ENCODE measurements at regions not wholly inside any gene's neighbourhood (a gene's known extent, or its start where the extent isn't known, plus 50 kb on each side); places are given as distances from the start of the nearest gene placed in this dataset.
"Not testable (repeated sequence)": the region's sequence is repeated elsewhere in the genome, so short reads cannot be mapped to it uniquely, and the experiment has no call there.

DNA sequence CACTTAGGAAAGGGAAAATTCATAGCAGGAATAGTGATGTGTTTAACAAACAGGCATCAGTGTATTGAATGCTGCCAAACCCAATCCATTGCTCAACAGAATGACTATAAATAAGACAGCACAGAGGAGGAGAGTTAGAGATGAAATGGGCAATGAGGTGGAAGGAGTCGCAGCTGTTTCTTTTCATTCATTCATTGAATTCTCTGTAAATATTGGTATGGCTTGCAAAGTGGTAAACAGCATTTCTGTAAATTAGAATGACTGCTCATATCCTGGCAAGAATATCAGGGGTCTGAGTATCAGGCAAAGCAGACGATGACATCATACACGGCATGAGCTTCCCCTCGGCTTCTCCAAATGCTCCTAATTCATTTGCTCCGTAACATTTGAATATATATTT, 703.6 kb upstream of the SLC35B3 start:
- Histone ChIP-seq H3K4me3 (ENCODE audit: low read depth, low read length) (no peak overlapping the region), H3K27me3 (ENCODE audit: control insufficient read depth, insufficient read depth, low read length) (no peaks in the 10 kb centered on the region), H3K9me3 (ENCODE audit: control insufficient read depth, insufficient read depth, low read length) (no peaks in the 10 kb centered on the region), H3K4me1 (ENCODE audit: control insufficient read depth, insufficient read depth, low read length) (peaks cover 3% of the 10 kb centered on the region), H3K36me3 (ENCODE audit: control insufficient read depth, insufficient read depth, low read length) (no peaks in the 10 kb centered on the region), H3K27ac (ENCODE audit: low read depth, low read length) (no peak overlapping the region)
- no CpG with 5 or more reads among the region's 5 CpGs for WGBS (ENCODE audit: insufficient coverage)
- DNase-seq (ENCODE audit: low read depth in 4 of 6, low spot score in 6 of 6) = peak in 2 of 6 donors; percentile 68

- WGBS (ENCODE audit: insufficient coverage) = 89% methylated on average over 1 of the region's 2 CpGs
- no peaks in the 10 kb centered on the region for H3K27me3 ChIP-seq (ENCODE audit: control insufficient read depth, insufficient read depth, low read length)
- no peaks in the 10 kb centered on the region for H3K9me3 ChIP-seq (ENCODE audit: control insufficient read depth, insufficient read depth, low read length)
- no peak overlapping the region for H3K27ac ChIP-seq (ENCODE audit: low read depth, low read length)
- no peaks in the 10 kb centered on the region for H3K36me3 ChIP-seq (ENCODE audit: control insufficient read depth, insufficient read depth, low read length)
- DNase-seq (ENCODE audit: low read depth in 4 of 6, low spot score in 6 of 6) = no peak
- H3K4me1 ChIP-seq (ENCODE audit: control insufficient read depth, insufficient read depth, low read length) = peaks cover 3% of the 10 kb centered on the region
- H3K4me3 ChIP-seq (ENCODE audit: low read depth, low read length) = no peak overlapping the region
Observed at GRCh38 chr6:9136141-9136822, 700.9 kb upstream of the SLC35B3 start.

- H3K27ac ChIP-seq (ENCODE audit: low read depth, low read length) = no peak overlapping the region
- no peaks in the 10 kb centered on the region for H3K36me3 ChIP-seq (ENCODE audit: control insufficient read depth, insufficient read depth, low read length)
- no peaks in the 10 kb centered on the region for H3K4me1 ChIP-seq (ENCODE audit: control insufficient read depth, insufficient read depth, low read length)
- no peak overlapping the region for H3K4me3 ChIP-seq (ENCODE audit: low read depth, low read length)
- H3K27me3 ChIP-seq (ENCODE audit: control insufficient read depth, insufficient read depth, low read length) = no peaks in the 10 kb centered on the region
- H3K9me3 ChIP-seq (ENCODE audit: control insufficient read depth, insufficient read depth, low read length) = no peaks in the 10 kb centered on the region
- DNase-seq (ENCODE audit: low read depth in 4 of 6, low spot score in 6 of 6) = peak in 2 of 6 donors; percentile 4 to 81
- 30% methylated on average over 7 of the region's 8 CpGs for WGBS (ENCODE audit: insufficient coverage)
Observed at GRCh38 chr6:9131616-9132015, 696.3 kb upstream of the SLC35B3 start.

GRCh38 chr6:9131201-9131600, 695.9 kb upstream of the SLC35B3 start:
- H3K4me3 ChIP-seq (ENCODE audit: low read depth, low read length) = no peak overlapping the region
- H3K4me1 ChIP-seq (ENCODE audit: control insufficient read depth, insufficient read depth, low read length) = no peaks in the 10 kb centered on the region
- H3K27ac ChIP-seq (ENCODE audit: low read depth, low read length) = no peak overlapping the region
- DNase-seq (ENCODE audit: low read depth in 4 of 6, low spot score in 6 of 6) = no peak
- H3K9me3 ChIP-seq (ENCODE audit: control insufficient read depth, insufficient read depth, low read length) = no peaks in the 10 kb centered on the region
- H3K27me3 ChIP-seq (ENCODE audit: control insufficient read depth, insufficient read depth, low read length) = no peaks in the 10 kb centered on the region
- no CpG with 5 or more reads among the region's 3 CpGs for WGBS (ENCODE audit: insufficient coverage)
- H3K36me3 ChIP-seq (ENCODE audit: control insufficient read depth, insufficient read depth, low read length) = no peaks in the 10 kb centered on the region

- 100% methylated on average over 2 of the region's 2 CpGs for WGBS (ENCODE audit: insufficient coverage)
- Histone ChIP-seq H3K4me1 (ENCODE audit: control insufficient read depth, insufficient read depth, low read length) (no peaks in the 10 kb centered on the region), H3K27me3 (ENCODE audit: control insufficient read depth, insufficient read depth, low read length) (no peaks in the 10 kb centered on the region)
Observed at GRCh38 chr6:9128970-9129369, 693.6 kb upstream of the SLC35B3 start.

GRCh38 chr6:9126878-9127560, 691.7 kb upstream of the SLC35B3 start:
- no peaks in the 10 kb centered on the region for H3K9me3 ChIP-seq (ENCODE audit: control insufficient read depth, insufficient read depth, low read length)
- peak in 1 of 6 donors; percentile 57 for DNase-seq (ENCODE audit: low read depth in 4 of 6, low spot score in 6 of 6)
- WGBS (ENCODE audit: insufficient coverage) = 75% methylated on average over 7 of the region's 10 CpGs

More at GRCh38 chr6:9128970-9129369, 693.6 kb upstream of the SLC35B3 start:
- H3K9me3 ChIP-seq (ENCODE audit: control insufficient read depth, insufficient read depth, low read length) = no peaks in the 10 kb centered on the region
- H3K36me3 ChIP-seq (ENCODE audit: control insufficient read depth, insufficient read depth, low read length) = no peaks in the 10 kb centered on the region
- no peak overlapping the region for H3K4me3 ChIP-seq (ENCODE audit: low read depth, low read length)
- no peak overlapping the region for H3K27ac ChIP-seq (ENCODE audit: low read depth, low read length)
- no peak for DNase-seq (ENCODE audit: low read depth in 4 of 6, low spot score in 6 of 6)

GRCh38 chr6:9126034-9126433, 690.7 kb upstream of the SLC35B3 start:
- not testable (repeated sequence) for DNase-seq (ENCODE audit: low read depth in 4 of 6, low spot score in 6 of 6); H3K4me1 ChIP-seq (ENCODE audit: control insufficient read depth, insufficient read depth, low read length); H3K9me3 ChIP-seq (ENCODE audit: control insufficient read depth, insufficient read depth, low read length); H3K27ac ChIP-seq (ENCODE audit: low read depth, low read length); H3K36me3 ChIP-seq (ENCODE audit: control insufficient read depth, insufficient read depth, low read length); H3K27me3 ChIP-seq (ENCODE audit: control insufficient read depth, insufficient read depth, low read length); H3K4me3 ChIP-seq (ENCODE audit: low read depth, low read length)
- WGBS (ENCODE audit: insufficient coverage) = 100% methylated on average over 4 of the region's 10 CpGs

More at GRCh38 chr6:9126878-9127560, 691.7 kb upstream of the SLC35B3 start:
- Histone ChIP-seq H3K4me1 (ENCODE audit: control insufficient read depth, insufficient read depth, low read length) (no peaks in the 10 kb centered on the region), H3K36me3 (ENCODE audit: control insufficient read depth, insufficient read depth, low read length) (no peaks in the 10 kb centered on the region), H3K27me3 (ENCODE audit: control insufficient read depth, insufficient read depth, low read length) (no peaks in the 10 kb centered on the region), H3K4me3 (ENCODE audit: low read depth, low read length) (no peak overlapping the region), H3K27ac (ENCODE audit: low read depth, low read length) (no peak overlapping the region)

- H3K4me1 ChIP-seq (ENCODE audit: control insufficient read depth, insufficient read depth, low read length) = no peaks in the 10 kb centered on the region
- H3K27me3 ChIP-seq (ENCODE audit: control insufficient read depth, insufficient read depth, low read length) = no peaks in the 10 kb centered on the region
- H3K27ac ChIP-seq (ENCODE audit: low read depth, low read length) = no peak overlapping the region
- H3K36me3 ChIP-seq (ENCODE audit: control insufficient read depth, insufficient read depth, low read length) = no peaks in the 10 kb centered on the region
- H3K4me3 ChIP-seq (ENCODE audit: low read depth, low read length) = no peak overlapping the region
- no peak for DNase-seq (ENCODE audit: low read depth in 4 of 6, low spot score in 6 of 6)
- no peaks in the 10 kb centered on the region for H3K9me3 ChIP-seq (ENCODE audit: control insufficient read depth, insufficient read depth, low read length)
- WGBS (ENCODE audit: insufficient coverage) = 93% methylated on average over 3 of the region's 3 CpGs
Observed at GRCh38 chr6:9121549-9121948, 686.2 kb upstream of the SLC35B3 start.

DNA sequence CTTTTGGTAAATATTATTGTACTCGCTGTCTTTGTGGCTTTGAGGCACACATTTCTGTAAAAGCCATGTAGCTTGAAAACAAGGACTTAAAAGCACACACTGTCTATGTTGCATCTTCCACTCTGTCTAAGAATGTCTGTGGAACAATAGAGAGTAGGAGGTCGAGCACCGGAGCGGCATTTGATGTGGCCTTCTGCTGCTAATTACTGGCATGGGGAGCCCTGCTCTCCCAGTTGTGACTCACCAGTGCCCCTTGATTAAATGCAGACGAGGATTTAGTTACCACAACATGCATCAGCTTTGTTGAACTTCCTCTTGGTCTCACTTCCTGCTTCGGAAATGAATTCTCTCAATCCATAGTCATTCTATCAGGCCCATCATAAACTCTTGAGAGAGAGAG, 680.7 kb upstream of the SLC35B3 start:
- Histone ChIP-seq H3K4me1 (ENCODE audit: control insufficient read depth, insufficient read depth, low read length) (no peaks in the 10 kb centered on the region), H3K36me3 (ENCODE audit: control insufficient read depth, insufficient read depth, low read length) (no peaks in the 10 kb centered on the region), H3K4me3 (ENCODE audit: low read depth, low read length) (no peak overlapping the region), H3K27me3 (ENCODE audit: control insufficient read depth, insufficient read depth, low read length) (peaks cover 5% of the 10 kb centered on the region), H3K27ac (ENCODE audit: low read depth, low read length) (no peak overlapping the region), H3K9me3 (ENCODE audit: control insufficient read depth, insufficient read depth, low read length) (no peaks in the 10 kb centered on the region)
- WGBS (ENCODE audit: insufficient coverage) = 80% methylated on average over 4 of the region's 6 CpGs
- DNase-seq (ENCODE audit: low read depth in 4 of 6, low spot score in 6 of 6) = no peak

DNA sequence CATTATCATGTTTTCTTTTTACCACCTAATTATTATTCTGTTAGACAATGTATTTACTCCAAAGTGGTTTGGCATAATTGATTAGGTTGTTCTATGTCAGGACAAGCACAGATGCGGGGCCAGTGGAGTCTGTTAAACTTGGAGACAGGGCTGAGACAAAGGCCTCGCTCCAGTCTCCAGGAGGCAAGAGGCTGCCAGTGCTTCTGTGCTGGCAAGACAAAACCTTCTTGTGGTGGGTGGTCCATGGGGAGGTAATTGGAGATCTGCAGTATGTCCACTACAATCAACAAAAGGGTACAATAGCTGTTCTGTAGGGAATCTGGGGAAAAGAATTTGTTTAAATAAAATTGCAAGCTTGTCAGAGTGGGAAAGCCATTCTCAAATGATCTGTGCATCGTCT, 677.2 kb upstream of the SLC35B3 start:
- peak in 2 of 6 donors; percentile 14 to 28 for DNase-seq (ENCODE audit: low read depth in 4 of 6, low spot score in 6 of 6)
- no peaks in the 10 kb centered on the region for H3K4me1 ChIP-seq (ENCODE audit: control insufficient read depth, insufficient read depth, low read length)
- H3K27ac ChIP-seq (ENCODE audit: low read depth, low read length) = no peak overlapping the region
- H3K4me3 ChIP-seq (ENCODE audit: low read depth, low read length) = no peak overlapping the region
- WGBS (ENCODE audit: insufficient coverage) = 15% methylated on average over 3 of the region's 3 CpGs
- H3K27me3 ChIP-seq (ENCODE audit: control insufficient read depth, insufficient read depth, low read length) = peaks cover 8% of the 10 kb centered on the region
- no peaks in the 10 kb centered on the region for H3K36me3 ChIP-seq (ENCODE audit: control insufficient read depth, insufficient read depth, low read length)
- H3K9me3 ChIP-seq (ENCODE audit: control insufficient read depth, insufficient read depth, low read length) = no peaks in the 10 kb centered on the region

Data from spinal cord (tissue), 9 donors.